HG03196 (cell line): ENCODE measurements at regions not wholly inside any gene's neighbourhood (a gene's known extent, or its start where the extent isn't known, plus 50 kb on each side); places are given as distances from the start of the nearest gene placed in this dataset.
"Not testable (repeated sequence)": the region's sequence is repeated elsewhere in the genome, so short reads cannot be mapped to it uniquely, and the experiment has no call there.

Experiments
- ATAC-seq: cut with Tn5 transposase; IDR thresholded peaks from one replicate; pipeline ENCODE4 v1.9.1; 2021; ENCODE audit not compliant: unreplicated experiment

DNA sequence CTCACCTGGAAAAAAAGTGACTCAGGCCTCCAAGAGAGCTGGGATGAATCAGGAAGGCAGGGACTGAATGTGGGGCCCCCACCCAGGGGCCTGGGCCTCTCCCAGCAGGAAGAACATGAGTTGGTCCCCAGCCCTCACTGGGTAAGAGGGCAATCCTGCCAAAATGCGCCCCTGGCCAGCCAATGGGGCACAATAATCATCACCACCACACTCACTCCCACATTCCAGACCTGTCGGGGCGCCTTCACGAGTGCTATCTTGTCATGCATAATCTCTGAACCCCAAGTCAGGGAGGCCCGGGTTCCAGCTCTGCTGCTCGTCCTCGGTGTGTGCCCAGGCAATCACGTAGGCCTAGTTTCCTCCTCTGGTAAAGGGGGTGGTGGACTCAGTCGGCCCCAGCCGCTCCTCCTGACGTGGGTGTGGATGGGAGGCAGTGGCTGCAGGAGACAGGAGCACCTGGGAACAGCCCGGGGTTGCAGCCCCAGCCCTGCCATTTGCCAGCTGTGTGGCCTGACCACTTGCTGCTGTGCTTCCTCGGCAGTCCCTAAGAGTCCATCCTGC is 115.1 kb downstream of the CYP26B1 start:
- ATAC-seq, result no peak

DNA sequence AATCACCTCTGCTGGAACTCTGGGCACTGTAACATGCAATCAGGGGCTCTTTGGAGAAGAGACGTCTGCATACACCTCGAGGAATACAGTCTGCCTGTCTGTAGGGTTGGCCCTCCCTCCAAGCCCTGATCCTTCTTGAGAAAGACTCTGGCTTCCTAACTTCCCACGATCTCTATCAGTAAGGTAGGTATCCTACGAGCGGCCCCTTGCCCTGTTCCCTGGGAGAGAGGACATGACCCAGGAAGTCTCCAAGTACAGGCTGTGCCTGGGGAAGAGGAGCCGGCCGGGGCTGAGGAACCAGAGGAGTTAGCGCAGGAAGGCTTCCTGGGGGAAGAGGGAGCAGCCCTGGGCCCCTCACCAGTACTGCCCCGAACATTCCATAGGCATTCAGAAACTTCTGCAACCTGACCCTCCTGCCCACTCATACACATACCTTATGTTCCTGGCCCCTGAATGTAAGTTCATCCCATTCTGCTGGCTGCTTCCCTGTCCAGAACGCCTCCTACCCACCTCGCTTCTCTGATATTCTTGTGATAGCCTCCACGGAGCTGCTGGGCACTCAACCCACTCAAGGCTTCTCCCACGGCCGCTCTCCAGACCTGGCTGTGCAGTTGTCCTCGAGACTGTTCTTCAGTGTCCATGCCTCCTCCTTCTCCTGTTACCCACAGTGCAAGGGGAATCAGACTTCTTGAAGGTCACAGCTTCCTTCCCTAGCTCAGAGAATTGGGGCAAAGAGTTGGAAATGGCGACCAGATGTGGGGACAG is 116.1 kb downstream of the CYP26B1 start:
- ATAC-seq, result no peak

DNA sequence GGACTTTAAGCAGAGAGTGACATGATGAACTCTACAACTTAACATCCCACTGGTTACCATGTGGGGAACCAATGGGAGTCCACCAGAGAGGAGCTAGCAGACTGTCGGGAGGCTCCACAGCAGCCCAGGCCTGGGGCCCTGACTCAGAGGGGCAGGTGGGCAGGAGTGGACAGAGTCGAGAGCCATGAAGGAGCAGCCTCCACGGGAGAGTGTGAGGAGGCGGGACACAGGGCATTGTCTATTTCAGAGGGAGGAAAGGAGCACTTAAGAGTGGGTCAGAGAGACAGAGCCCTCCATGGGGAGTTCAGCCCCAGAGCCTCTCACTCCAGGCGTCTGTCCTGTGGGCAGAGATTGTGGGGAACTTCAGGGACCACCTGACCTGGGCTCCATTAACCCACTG is 118.7 kb downstream of the CYP26B1 start:
- ATAC-seq, result no peak

DNA sequence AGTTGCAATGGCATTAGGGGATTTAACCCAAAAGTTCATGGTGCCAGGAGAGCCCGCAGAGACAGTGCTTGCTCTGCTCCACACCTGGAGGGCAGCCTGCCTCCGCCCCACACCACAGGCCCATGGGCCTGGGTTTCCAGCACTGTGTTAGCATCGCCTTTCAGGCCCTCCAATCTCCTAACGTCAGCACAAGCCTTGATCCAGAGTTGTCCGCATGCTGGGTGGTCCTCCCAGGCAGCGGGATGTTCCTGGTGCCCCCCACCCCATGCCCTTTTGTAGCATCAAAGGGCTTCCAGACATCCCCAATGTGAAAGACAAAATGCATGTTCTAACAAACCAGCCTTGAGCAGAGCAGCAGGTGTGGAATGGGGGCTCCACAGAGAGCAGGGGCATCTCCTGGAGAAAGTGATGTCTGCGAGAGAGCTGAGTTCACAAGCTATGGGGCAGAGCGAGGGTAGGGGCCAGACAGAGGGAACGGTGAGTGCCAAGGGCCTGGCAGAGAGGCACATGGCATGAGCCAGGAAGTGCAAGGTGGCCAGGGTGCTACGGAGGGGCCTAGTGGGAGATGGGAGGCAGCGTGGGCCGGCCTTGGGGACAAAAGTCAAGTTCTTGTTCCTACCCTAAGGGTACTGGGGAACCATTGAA is 119.2 kb downstream of the CYP26B1 start:
- ATAC-seq, result no peak

DNA sequence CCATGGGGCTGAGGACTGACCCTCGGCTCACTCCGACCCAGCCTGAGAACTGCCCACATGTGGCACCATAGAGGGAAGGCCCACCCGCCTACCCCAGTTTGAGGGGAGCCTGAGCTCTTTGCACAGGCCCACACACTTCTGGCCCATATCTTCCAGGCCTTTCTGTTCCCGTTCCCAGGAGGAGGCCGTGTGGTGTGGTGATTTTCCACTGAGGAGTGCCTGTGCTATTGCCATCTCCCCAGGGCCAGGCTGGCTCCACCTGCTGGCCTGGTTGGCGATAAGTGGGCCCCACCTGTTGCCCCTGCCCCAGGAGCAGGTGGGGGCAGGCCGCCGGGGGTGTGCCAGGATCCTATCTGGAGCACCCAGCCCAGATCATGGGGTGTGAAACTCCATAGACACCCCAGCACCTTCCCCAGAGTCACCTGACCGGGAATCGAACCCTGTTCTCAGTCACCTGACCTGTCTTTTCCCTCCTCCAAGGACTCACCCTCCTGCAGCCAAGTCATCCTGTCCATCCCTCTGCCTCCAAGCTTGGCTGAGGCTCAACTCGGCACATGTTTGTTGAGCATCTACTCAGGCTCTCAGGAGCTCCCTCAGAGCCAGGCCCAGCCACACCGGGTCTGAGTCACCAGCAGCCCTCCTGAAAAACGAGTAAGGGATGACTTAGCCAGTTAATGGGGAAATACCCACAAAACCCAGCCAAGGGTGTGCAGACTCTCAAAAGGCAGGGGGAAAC is 120.1 kb downstream of the CYP26B1 start:
- no peak for ATAC-seq

DNA sequence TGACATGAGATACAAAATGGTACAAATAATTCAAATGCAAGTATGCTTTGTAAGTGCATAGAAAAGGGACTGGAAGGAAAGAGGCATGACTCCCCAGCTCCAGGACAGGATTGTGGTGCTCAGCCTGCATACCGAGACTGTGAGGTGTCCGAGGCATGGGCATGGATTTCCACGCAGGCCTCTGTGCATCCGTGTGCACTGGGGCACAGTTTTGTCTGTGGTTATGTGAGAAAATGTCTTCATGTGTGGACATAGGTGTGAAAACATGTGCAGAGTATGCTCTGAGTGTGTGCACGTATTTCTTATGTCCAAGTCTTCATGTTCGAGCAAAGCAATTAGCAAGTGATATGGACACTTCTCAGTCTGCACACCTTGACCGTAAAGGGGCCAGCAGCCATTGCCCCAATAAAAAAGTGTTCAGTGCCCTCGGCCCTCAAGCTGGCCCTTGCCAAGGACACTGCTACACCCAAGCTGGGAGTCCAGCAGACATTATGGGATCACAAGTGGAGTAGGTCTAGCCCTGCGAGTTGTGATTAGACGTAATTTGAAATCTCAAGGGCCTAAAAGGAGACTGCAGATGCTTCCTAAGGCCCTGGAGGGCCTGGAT is 120.7 kb downstream of the CYP26B1 start:
- ATAC-seq, result no peak

DNA sequence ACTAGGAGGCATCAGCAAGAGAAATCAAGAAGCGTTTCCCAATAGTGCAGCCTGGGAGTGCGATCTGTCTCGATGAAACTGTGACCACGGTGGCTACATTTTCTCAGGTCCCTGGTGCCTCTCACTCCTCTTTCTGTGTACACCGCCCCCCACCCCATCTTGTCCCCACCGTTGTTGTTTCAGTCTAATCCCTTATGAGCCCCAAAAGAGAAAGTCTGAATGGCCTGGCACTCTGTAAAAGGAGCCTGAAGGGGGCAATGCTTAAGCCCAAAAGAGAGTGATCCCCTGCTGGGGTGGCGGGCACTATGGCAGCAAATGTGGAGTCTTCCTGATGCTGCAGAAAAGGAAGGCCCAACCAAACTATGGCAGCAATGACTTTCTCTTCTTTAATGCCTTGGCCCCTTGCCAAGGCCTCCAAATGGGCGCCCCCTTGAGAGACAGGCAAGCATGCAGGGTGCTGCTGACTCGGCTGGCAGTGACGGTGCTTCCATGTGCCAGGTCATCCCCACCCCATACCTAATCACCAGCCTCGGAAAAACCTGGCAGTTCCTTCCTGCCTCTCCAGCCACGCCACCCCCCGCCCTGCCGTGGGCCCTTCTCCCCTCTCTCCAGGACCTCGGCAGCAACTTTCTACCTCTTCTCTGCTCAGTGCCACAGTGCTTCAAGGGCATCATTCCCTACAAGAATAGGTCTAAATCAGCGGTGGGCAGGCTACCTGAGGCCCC is 123.0 kb downstream of the CYP26B1 start:
- ATAC-seq, result no peak

DNA sequence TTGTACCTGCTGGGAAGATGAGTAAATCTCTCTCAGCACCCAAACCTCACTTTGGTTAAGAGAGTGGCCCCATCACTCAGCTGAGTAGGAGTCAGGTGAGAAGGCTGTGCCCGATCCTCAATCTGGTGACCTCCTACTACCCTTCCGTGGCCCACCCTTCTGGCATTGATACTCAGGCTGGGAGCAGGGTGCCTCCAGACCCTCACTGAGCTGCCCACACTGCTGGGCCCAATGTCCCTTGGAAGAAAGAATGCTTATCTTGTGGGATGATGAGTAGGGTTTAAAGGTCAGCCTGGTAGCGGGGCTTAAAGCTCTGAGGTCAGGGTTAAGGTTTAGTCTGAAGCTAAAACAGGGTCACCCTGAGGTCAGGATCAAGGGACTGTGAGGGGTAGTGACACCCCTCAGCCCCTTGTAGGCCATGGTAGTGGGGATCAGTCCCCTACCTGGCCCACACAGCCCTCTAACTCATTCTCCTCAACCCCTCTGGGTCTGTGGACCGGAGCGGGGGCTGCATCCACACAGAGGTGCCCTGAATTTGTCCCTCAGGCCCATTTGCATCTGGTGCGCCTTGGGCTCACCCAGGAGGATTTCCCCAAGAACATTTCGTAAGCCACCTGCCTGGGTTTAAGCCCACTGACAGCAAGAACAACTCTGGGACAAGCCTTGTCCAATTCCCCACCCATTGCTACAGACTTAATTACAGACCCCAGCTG is 123.8 kb downstream of the CYP26B1 start:
- ATAC-seq, result no peak

DNA sequence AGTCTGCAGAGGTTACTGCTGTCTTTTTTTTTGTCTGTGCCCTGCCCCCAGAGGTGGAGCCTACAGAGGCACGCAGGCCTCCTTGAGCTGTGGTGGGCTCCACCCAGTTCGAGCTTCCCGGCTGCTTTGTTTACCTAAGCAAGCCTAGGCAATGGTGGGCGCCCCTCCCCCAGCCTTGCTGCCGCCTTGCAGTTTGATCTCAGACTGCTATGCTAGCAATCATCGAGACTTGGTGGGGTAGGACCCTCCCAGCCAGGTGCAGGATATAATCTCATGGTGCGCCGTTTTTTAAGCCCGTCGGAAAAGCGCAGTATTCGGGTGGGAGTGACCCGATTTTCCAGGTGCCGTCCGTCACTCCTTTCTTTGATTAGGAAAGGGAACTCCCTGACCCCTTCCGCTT is 126.3 kb downstream of the CYP26B1 start:
- ATAC-seq, result not testable (repeated sequence)

DNA sequence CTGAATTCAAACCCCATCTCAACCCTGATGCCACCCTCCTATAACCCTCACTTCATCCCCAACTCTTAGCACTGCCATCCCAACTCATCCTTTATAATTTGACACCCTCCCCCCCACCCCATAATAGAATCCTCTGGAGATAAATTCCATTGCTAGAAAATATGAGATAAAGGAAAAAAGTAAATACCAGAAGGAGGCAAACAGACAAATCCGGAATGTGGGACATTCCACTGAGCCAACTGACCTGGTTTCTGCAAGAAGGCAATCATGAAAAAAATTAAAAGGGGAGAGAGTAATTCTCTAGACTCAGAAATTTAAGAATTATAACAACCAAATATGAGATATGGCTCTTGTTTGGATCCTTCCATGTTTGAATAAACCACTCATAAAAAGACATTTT is 132.4 kb downstream of the CYP26B1 start:
- no peak for ATAC-seq

DNA sequence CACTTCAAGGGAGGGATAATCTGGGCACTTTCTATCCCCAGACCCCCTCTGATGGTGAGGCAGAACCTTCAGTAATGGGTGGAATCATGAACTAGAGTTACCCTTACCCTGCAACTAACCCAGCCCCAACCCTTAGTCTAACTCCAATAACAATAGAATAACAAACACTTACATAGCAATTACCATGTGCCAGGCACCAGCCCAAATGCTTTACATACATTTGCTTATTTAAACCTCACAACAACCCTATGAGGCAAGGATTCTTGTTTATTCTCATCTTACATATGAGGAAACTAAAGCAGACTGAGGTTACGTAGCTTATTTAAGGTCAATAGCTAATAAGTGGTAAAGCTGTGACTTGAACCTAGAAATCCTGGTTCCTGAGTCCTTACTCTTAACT is 132.8 kb downstream of the CYP26B1 start:
- no peak for ATAC-seq

DNA sequence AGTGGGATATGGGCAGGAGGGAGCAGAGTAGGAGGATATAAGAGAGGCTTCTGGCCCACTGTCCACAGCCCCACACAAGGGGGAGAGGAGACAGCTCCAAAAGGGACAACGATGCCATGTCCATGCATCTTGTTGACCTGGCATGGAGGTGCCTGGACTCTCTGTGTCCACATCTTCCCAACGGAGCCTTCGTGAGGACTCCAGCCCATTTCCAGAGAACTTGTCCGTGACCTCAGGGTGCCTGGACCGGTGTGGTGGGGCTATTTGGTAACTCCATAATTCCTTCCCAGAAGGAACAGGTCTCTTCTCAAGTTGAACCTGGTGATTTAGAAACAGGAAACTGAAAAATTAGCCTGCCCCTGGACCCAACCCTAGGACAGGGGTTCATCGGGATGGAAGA is 133.9 kb downstream of the CYP26B1 start:
- ATAC-seq, result no peak

DNA sequence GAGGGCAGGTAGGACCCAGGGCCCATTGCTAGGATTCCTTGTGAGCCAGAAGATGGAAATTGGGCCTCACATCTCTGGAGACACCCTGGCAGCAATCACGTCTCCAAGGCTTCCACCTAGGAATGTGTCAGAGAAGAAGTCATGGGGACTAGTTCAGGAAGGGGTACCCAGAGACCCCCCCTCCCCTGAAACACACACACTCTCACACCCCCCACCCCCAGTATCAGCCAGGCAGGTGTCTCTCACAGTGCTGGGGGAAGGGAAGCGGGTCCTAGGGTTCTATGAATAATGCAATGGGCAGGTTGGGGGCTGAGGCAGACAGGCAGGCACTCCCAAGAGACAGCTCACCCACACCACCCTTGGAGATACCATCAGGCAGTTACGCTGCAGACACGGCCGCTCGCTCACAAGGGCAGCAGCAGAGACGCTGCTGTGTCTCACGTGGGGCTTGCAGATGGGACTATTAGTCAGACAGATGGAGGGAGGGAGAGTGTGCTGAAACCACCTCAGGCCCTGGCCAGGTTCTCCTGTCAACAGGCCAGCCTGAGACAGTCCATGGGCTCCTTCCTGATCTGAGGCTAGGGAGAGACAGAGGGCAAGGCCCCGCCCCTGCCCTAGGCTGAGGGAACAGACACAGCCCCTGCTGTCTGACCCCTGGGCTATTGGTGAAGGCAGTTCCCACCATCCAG is 134.6 kb downstream of the CYP26B1 start:
- no peak for ATAC-seq

DNA sequence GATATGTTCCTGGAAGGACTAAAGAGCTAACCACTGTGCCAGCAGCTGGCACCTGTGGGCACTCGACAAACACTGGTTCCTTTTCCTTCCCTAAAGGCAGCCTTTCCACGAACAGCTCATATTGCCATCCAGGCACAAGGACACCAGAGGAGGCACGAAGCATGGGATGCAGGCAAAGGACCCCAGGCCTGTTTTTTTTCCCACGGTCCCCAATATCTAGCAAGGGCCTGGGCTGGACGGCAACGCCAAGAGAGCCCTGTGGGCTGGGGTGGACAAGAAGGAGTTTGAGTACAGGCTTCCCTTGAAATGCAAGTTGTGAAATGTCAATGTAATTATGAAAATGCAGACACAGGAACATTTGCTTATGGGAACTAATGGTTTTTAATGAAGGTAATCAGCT is 135.9 kb downstream of the CYP26B1 start:
- no peak for ATAC-seq

DNA sequence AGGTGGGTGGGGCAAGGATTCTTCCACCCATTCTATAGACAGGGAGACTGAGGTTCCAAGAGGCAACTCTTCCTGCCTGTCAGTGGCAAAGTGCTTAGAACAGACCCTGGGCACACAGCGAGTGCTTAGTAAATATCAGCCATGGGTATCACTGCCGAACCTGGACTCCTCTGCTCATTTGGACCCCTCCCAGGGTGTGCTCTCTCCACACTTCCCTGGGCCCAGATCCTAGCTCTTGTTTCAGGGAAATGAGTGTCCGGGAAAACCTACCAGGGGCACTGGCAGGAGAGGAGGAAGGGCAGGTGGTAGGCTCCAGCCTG is 136.3 kb downstream of the CYP26B1 start:
- no peak for ATAC-seq

DNA sequence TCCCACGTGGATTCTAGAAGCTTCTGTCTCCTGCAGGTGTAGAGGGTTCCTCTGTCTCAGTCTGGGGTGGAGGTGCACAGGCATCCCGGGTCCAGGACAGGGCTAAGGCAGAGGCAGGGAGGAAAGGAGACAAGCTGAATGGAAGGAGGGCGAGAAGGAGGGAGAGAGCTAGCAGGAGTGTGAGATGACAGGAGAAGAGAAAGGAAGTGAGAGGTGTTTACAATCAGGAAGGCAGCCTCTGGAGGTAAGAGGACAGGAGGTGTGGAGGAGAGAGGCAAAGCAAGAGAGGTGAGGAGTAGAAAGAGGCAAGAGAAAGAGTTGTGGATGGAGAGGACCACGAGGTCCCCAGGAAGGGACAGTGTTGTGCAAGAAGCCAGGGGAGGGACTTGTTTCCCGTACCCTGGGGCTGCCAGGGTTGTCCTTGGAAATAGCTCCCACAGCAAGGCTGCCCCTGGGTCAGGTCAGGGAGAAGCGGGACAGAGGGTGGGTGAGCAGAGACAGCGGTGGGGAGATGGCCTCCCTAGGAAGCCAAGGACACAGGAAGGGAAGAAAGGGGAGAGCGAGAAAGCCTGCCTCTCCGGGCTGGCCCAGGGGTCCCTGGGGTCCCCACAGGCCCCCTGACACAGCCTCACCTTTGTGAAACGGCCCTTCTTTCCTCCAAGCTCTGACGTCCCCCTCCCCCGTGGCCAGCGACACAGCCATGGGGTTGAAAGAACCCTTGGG is 136.9 kb downstream of the CYP26B1 start:
- no peak for ATAC-seq

DNA sequence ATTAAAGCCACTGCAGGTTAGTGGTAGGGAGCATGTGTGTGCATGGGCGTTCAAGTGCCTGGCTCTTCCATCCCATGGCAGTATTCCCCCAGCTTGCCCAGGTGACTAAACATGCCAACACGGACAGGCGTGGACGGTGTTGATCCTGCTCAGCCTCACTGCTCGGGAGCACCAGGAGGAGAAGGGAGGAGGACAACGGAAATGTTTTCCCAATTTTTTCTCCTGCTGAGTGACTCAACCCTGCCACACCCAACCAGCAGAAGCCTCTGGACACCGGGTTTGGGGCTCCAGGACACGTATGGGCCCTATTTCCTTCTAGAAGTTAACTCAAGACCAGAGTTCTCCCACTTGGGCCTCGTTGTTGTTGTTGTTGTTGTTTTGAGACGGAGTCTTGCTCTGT is 139.1 kb downstream of the CYP26B1 start:
- ATAC-seq, result no peak

DNA sequence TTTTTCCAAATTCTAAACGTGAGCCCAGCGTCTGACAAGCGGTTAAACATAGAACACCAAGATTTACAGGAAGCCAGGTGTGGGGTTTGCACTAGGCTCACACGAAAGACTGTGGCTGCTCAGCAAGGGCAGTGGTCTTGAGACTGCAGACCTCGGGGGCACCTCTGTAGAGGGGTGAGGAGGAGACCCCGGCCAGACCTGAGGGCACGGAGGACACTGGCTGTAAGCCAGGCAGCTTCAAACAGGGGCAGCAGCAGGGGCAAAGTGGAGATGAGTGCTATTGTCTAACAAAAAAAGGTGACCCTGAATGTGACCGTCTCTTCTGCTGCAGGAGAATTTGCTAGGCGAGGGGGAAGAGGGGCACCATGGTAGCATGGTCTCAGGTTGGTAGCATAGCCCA is 140.3 kb downstream of the CYP26B1 start:
- no peak for ATAC-seq

DNA sequence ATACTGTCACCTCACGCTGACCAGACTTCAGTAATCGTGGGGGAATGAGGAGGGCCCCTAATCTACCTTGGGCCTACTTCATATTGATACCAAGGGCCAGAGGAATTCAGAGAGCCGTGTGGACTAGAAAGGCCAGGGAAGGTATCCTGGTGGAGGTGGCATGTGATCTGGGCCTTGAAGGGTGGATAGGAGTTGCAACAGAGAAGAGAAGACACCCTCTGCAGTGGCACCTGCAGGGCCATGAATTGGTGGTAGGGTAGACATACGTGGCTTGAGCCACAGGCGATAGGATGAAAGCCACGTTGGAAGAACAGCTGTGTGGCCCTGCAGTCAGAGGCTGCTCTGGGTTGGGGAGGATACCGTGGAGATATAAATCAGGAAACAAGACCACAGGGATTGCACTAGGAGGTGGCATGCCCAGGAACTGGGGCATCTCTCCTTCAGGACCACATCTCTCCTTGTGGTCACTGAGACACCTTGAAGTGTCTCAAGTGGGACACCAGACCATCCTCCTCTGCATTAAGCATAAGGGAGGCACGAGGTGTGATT is 141.4 kb downstream of the CYP26B1 start:
- ATAC-seq, result no peak
